Natural killer cell treated with Interleukin-12 subunit alpha and Interleukin-12 subunit beta and Interleukin-15 and Interleukin-18, amount 100 ng/mL, for 72 hours (primary cell): ENCODE measurements at regions not wholly inside any gene's neighbourhood (a gene's known extent, or its start where the extent isn't known, plus 50 kb on each side); places are given as distances from the start of the nearest gene placed in this dataset.

Experiments used
- ATAC-seq, 2 donors: fragments of 150-1000 bp; cut with Tn5 transposase in 1 of 2; sonication (Bioruptor Pico), chemical (Tn5 transposase) in 1 of 2; 2 replicates each; pipeline ENCODE4 v1.10.0; 2021
- DNase-seq: peaks from one replicate; pipeline ENCODE4 v3.0.0; 2022; ENCODE audit warnings: low spot score
- H3K27ac Mint-ChIP-seq, 2 donors: 1 replicate in 1 of 2; 2 replicates in 1 of 2; pipeline ENCODE4 v1.8.0; 2022; ENCODE audit warnings: mixed read lengths in 2 of 2, mild to moderate bottlenecking in 1 of 2, moderate library complexity in 1 of 2
- H3K27me3 Mint-ChIP-seq, 2 donors: 1 replicate in 1 of 2; 2 replicates in 1 of 2; pipeline ENCODE4 v1.8.0; 2022; ENCODE audit warnings: mixed read lengths in 2 of 2
- H3K36me3 Mint-ChIP-seq: one replicate; pipeline ENCODE4 v1.8.0; 2022; ENCODE audit warnings: mixed read lengths
- H3K4me1 Mint-ChIP-seq, 2 donors: 1 replicate in 1 of 2; 2 replicates in 1 of 2; pipeline ENCODE4 v1.8.0; 2022; ENCODE audit warnings: low read depth in 2 of 2, mixed read lengths in 2 of 2, mild to moderate bottlenecking in 1 of 2
- H3K4me3 Mint-ChIP-seq: one replicate; pipeline ENCODE4 v1.8.0; 2022; ENCODE audit warnings: mixed read lengths
- H3K9me3 Mint-ChIP-seq: 2 replicates; pipeline ENCODE4 v1.8.0; 2022; ENCODE audit warnings: mixed read lengths

DNA sequence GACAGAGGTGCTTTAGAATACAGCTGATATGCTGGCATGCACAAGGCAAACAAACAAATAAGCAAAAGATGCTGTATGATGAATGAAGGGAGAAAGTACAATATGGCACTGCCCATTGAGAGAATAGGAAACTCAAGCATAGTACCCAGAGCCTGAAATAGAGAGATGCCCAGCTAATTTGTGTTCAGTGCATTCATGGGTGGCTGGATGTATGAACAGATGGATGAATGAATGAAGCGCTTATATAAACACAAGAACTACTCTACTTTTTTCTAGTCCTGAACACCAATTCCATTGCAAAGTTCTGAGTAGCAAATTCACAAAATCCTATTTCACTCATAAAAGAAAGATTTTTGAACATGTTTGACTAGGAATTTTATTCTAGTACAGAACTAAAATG, 756.3 kb downstream of the SATB2 start:
- Mint-ChIP-seq H3K27me3 (no peaks in the 10 kb centered on the region), H3K4me3 (no peak overlapping the region)
- ATAC-seq: no peak

DNA sequence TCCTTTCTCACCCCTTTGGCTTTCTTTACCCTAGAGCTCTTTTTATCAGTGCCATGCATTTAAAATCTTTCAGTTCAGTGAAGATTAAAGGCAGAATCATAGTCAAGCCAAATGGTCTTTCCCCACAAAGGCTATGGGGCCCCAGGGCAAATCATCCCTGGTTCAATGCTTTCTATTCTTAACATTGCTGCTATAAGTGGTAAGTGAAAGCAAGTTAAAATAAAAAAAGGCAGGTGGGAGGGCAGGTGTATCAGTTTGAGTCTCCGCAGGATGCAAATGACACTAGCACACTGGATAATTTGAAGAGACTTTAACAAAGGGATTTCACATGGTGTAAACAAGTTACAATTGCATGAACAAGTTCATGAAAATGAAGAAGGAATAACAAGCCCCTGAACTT, 757.4 kb downstream of the SATB2 start:
- ATAC-seq: no peak
- H3K4me1 Mint-ChIP-seq: no peaks in the 10 kb centered on the region
- no peaks in the 10 kb centered on the region for H3K27me3 Mint-ChIP-seq
- H3K36me3 Mint-ChIP-seq: no peaks in the 10 kb centered on the region
- peaks cover 5% of the 10 kb centered on the region for H3K9me3 Mint-ChIP-seq
- no peak overlapping the region for H3K4me3 Mint-ChIP-seq
- no peak overlapping the region for H3K27ac Mint-ChIP-seq
- no peak for DNase-seq

More for the DNA sequence above, 756.3 kb downstream of the SATB2 start:
- Mint-ChIP-seq H3K36me3 (no peaks in the 10 kb centered on the region), H3K4me1 (no peaks in the 10 kb centered on the region), H3K27ac (no peak overlapping the region), H3K9me3 (peaks cover 5% of the 10 kb centered on the region)
- no peak for DNase-seq

DNA sequence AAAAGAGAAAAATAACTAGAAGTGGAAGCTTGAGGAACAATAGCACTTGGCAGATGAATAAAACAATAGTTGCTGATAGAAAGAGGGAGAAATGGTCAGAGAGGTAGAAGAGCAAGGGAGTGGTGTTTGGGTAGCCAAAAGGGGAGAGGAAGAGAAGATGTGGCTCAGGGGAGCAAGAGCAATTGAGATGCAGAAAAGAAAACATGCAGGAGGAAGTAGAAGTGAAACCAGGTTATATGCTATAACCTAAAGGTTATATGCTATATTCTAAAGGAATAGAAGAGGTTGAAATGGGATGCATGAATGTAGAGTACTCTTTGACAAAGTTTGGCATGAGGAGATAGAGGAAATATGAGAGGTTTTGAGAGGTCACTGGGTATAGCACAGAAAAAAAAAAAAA, 759.5 kb downstream of the SATB2 start:
- no peaks in the 10 kb centered on the region for H3K36me3 Mint-ChIP-seq

DNA sequence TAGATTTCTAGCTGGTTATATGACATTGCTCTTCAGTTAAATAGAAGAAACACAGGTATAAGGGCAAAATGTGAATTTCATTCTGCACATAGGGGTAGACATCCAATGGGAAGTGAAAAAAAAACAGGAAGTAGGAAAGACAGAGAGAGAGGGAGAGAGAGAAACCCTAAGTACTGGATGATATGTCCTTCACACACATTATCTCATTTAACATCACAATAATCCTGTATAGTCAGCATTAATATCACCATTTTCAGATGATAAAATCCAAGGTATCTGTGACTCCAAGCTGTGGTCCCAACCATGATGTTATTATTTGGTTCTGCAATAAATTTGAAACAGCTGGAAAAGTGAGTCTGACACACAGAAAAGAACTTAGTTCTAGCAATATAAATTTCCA, 759.9 kb downstream of the SATB2 start:
- Mint-ChIP-seq H3K27ac (no peak overlapping the region), H3K4me1 (no peaks in the 10 kb centered on the region), H3K36me3 (no peaks in the 10 kb centered on the region), H3K27me3 (no peaks in the 10 kb centered on the region), H3K9me3 (peaks cover 5% of the 10 kb centered on the region), H3K4me3 (no peak overlapping the region)
- DNase-seq: no peak
- no peak for ATAC-seq

More for the DNA sequence above, 759.5 kb downstream of the SATB2 start:
- DNase-seq (no peak), ATAC-seq (no peak)
- no peaks in the 10 kb centered on the region for H3K27me3 Mint-ChIP-seq
- no peaks in the 10 kb centered on the region for H3K4me1 Mint-ChIP-seq
- peaks cover 5% of the 10 kb centered on the region for H3K9me3 Mint-ChIP-seq
- no peak overlapping the region for H3K4me3 Mint-ChIP-seq
- H3K27ac Mint-ChIP-seq: no peak overlapping the region

DNA sequence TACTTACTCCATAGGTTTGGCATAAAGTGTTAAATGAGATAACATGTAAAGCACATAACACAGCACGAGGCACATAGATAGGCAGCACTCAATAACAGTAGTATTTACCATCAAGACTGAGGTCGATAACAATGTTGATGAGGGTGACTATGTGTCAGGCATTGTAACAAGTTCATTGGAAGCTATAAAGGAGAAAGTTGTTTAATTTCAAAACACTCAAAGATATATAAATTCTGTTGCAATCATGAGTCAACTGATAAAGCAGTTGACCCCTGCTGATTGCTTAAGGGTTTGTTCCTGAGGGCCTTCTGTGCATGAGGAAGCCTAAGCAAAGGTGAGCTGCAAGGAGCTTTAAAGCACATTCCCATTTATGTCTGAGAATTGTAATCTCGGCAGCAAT, 760.5 kb downstream of the SATB2 start:
- peaks cover 5% of the 10 kb centered on the region for H3K9me3 Mint-ChIP-seq
- no peak overlapping the region for H3K27ac Mint-ChIP-seq
- no peak for DNase-seq
- H3K27me3 Mint-ChIP-seq: no peaks in the 10 kb centered on the region
- ATAC-seq: no peak
- no peaks in the 10 kb centered on the region for H3K36me3 Mint-ChIP-seq
- H3K4me3 Mint-ChIP-seq: no peak overlapping the region
- H3K4me1 Mint-ChIP-seq: no peaks in the 10 kb centered on the region

DNA sequence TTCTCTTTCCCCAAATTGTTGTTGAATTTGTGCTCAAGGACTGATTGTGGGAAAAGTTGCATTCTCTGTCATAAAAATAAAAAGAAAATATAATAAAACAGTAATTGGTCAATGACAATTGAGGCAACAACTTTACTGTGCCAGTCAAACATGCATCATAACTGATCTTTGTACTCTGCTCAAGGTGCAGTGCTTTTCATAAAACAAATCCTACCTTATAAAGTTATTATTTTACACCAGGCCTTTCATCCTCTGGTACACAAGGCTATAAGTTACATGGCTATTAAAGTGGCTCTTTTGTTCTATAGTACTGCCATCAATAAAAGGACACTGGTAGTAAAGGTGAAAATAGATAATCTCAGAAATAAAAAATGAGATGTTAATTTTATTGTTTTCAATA, 761.9 kb downstream of the SATB2 start:
- Mint-ChIP-seq H3K9me3 (peaks cover 5% of the 10 kb centered on the region), H3K36me3 (no peaks in the 10 kb centered on the region), H3K27ac (no peak overlapping the region), H3K4me1 (no peaks in the 10 kb centered on the region), H3K27me3 (no peaks in the 10 kb centered on the region), H3K4me3 (no peak overlapping the region)
- DNase-seq (no peak), ATAC-seq (no peak)

DNA sequence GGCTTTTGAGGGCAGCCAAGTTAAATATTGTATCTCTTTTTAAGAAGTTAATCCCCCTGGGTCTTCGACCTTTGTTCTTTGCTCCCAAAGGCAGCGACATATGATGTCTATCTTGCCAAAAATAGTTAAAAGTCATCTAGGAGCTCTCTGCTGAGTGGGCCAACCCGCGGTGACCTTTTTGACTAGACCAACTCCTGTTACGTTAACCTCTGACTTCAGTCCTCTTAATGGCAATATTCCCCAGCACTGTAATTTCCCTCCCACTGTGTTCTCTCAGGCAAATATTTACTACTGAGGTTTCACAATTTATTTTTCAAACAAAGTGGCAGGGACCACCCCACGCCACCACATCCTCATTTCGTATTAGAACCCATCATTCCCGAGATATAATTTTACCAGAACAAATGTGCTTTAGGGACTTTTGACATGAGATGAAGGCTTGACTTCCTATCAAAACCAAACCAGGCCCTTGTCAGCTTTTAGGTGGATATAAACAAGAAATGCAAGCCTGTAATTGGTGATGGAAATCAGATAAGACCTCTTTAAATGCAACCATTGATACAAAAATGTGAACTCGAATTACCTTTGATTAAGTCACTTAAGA, 764.7 kb downstream of the SATB2 start:
- no peak for DNase-seq
- Mint-ChIP-seq H3K9me3 (peaks cover 9% of the 10 kb centered on the region), H3K27ac (no peak overlapping the region), H3K27me3 (no peaks in the 10 kb centered on the region), H3K4me3 (no peak overlapping the region), H3K36me3 (no peaks in the 10 kb centered on the region), H3K4me1 (no peaks in the 10 kb centered on the region)
- ATAC-seq: no peak

DNA sequence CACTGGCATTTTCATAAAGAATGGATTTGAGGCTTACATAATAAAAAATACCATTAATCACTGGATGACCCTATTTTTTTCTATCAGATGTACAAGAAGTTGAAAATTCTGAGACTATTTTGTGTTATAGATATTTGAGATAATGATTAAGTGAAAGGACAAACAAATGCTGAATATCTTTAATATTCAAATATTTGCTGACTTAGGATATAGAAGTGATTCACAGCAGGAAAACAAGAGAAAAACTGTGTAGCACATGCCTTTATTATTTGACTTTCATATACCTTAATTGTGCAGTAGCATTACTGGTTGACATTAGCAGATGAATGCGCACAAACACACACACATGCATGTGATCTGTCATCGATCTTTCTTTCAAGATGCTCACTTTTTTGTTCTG, 766.5 kb downstream of the SATB2 start:
- DNase-seq: no peak
- H3K9me3 Mint-ChIP-seq: peaks cover 18% of the 10 kb centered on the region
- no peak overlapping the region for H3K27ac Mint-ChIP-seq
- no peaks in the 10 kb centered on the region for H3K4me1 Mint-ChIP-seq
- no peak overlapping the region for H3K4me3 Mint-ChIP-seq
- peaks cover 5% of the 10 kb centered on the region for H3K36me3 Mint-ChIP-seq
- H3K27me3 Mint-ChIP-seq: no peaks in the 10 kb centered on the region
- no peak for ATAC-seq

DNA sequence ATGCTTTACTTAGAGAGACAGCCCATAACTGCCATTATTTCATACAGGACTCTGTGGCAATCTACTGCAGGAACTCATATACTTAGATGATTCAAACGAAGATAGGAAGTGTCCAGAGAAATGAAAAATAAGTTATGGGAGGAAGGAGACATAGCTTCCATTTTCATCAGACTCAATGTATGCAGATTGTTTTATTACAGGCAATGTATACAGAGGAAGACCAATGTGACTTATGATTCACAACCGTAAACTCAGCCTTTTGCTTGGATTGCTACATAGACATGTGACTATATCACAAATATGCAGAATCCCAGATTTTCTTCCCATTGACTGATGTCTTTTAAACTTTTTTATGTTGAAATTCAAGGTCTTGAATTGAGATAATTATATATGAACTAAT, 793.4 kb downstream of the SATB2 start:
- DNase-seq (no peak), ATAC-seq (no peak)
- H3K4me3 Mint-ChIP-seq: no peak overlapping the region
- H3K36me3 Mint-ChIP-seq: no peaks in the 10 kb centered on the region
- H3K4me1 Mint-ChIP-seq: no peaks in the 10 kb centered on the region
- no peaks in the 10 kb centered on the region for H3K27me3 Mint-ChIP-seq
- H3K9me3 Mint-ChIP-seq: peaks cover 7% of the 10 kb centered on the region
- no peak overlapping the region for H3K27ac Mint-ChIP-seq

DNA sequence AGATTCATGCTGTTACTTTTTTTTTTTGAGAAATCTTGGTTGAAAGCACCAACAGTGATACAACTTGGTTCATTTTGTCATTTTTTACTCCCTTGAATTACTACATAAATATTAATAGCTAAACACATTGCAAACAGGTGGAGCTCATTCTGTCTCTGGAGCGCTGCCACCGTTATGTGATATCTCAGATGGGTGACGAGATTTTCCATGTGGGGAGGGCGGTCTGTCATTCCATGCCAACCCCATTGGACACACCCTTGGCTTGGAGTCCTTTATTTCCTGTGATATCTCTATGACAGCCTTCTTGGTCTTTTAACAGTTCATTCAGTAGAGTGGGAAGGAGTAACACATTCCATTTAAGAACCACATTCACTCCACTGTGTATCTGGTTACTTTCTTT, 794.8 kb downstream of the SATB2 start:
- H3K4me1 Mint-ChIP-seq: no peaks in the 10 kb centered on the region
- H3K27ac Mint-ChIP-seq: no peak overlapping the region
- H3K36me3 Mint-ChIP-seq: no peaks in the 10 kb centered on the region
- no peak overlapping the region for H3K4me3 Mint-ChIP-seq
- ATAC-seq: no peak
- H3K9me3 Mint-ChIP-seq: no peaks in the 10 kb centered on the region
- DNase-seq: no peak
- H3K27me3 Mint-ChIP-seq: no peaks in the 10 kb centered on the region

DNA sequence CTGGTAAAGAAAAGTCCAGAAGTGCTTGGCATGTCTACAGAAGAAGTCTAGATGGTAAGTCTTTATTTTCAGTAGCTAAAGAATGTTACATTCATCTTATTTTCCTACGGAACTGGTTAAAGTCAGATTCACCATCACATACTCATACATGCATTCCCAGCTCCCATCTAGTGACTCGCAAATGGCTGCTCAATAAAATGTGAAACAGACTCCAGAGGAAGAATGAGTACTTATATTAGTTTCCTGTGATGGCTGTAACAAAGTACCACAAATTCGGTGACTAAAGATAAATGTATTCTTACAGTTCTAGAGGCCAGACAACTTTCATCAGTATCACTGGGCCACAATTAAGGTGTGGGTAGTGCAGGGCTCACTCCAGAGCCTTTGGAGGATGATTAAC, 797.2 kb downstream of the SATB2 start:
- Mint-ChIP-seq H3K4me1 (no peaks in the 10 kb centered on the region), H3K4me3 (no peak overlapping the region), H3K27ac (no peak overlapping the region), H3K27me3 (no peaks in the 10 kb centered on the region), H3K9me3 (no peaks in the 10 kb centered on the region), H3K36me3 (no peaks in the 10 kb centered on the region)
- DNase-seq (no peak), ATAC-seq (no peak)

DNA sequence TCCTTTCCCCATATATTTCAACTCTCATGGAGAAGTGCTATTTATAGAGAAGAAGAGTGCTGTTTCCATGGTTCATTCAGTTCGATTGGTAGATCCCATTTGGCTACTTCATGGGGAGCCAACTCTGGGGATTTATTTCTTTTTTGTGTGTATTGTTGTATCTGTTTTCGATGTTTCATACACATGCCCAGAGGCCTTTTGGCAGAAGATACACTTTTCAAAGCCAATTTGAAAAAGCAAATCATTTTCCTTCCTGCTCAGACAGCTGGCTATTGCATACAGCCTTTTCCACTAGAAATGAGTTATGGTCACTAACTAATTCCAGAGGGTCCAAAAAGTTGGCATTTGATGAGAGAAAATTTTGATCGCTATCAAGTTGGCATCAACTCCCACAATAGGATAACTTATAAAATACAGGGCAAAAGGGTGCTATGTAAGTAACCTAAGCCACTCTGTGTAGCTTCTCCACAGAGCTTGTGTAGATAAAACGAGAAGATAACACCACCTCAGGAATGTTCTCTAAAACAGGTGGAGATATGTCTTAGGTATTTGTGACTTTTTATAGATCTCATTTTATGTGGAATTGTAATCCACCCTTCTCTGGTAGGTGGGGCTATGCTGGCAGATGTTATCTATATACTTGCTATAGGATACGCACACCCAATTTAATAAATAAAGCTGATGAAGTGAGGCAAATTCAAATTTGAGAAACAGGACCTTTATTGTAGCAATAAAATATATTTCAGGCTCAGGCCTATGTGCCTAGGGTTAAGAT, 798.5 kb downstream of the SATB2 start:
- no peaks in the 10 kb centered on the region for H3K9me3 Mint-ChIP-seq
- H3K4me1 Mint-ChIP-seq: no peaks in the 10 kb centered on the region
- no peaks in the 10 kb centered on the region for H3K36me3 Mint-ChIP-seq
- DNase-seq: no peak
- H3K27me3 Mint-ChIP-seq: no peaks in the 10 kb centered on the region
- ATAC-seq: no peak
- no peak overlapping the region for H3K4me3 Mint-ChIP-seq
- H3K27ac Mint-ChIP-seq: no peak overlapping the region

DNA sequence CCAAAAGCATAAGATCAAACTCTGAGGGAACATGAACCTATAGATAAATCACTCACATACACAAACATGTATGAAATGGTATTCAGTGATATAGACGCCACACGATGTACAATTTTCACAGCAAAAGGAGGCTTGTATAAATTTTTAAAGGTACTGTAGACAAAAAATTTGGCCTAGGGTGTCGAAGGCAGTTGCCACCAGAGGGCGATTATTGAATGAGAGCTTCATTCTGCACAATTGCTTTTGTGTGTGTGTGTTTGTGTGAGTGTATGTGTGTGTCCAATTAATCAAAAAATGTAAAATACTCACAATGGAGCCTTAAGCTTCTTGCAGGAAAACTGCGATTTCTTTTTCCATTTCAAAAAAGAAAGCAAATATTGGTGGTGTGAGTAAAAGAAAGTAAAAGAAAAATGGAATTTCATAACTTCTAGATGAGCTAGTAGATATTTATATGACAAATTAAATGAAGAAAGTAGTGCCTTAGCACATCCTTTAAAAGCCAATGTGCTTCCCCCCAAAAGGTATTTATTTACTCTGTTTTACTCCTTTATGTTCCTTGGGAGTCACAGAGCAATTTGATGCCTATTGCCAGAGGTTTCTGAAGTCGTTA, 800.1 kb downstream of the SATB2 start:
- no peak overlapping the region for H3K4me3 Mint-ChIP-seq
- H3K9me3 Mint-ChIP-seq: no peaks in the 10 kb centered on the region
- DNase-seq (no peak), ATAC-seq (no peak)
- H3K4me1 Mint-ChIP-seq: no peaks in the 10 kb centered on the region
- H3K36me3 Mint-ChIP-seq: no peaks in the 10 kb centered on the region
- no peaks in the 10 kb centered on the region for H3K27me3 Mint-ChIP-seq
- no peak overlapping the region for H3K27ac Mint-ChIP-seq

DNA sequence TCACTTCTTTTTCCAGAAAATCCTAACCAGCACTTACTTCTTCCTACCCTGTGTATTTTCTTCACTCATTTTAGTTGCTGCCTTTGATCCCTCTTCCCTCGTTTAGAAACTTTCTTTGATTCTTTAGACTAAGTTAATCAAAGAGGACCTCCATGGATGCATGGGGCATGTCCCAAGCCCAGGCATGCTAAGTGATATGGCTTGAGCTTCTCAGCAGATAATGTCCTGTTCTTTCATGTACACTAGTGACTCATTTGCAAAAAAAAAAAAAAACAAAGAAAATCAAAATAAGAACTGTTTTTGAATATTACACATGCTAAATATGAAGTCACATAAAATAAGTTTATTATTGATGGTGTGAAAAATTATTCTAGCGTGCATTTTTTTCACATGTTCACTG, 800.9 kb downstream of the SATB2 start:
- ATAC-seq (no peak), DNase-seq (no peak)
- H3K4me1 Mint-ChIP-seq: no peaks in the 10 kb centered on the region
- peaks cover under 1% of the 10 kb centered on the region for H3K9me3 Mint-ChIP-seq
- H3K4me3 Mint-ChIP-seq: no peak overlapping the region
- no peak overlapping the region for H3K27ac Mint-ChIP-seq
- no peaks in the 10 kb centered on the region for H3K36me3 Mint-ChIP-seq
- H3K27me3 Mint-ChIP-seq: no peaks in the 10 kb centered on the region
